Activated T-helper 1 cell treated with anti-CD3 and anti-CD28 coated beads, Interleukin-12 subunit alpha, Interleukin-12 subunit beta, Interleukin-2, Interleukin-4 antibody, amounts not matched to agents 30 ng/mL and 10 ng/mL and 1 ng/mL, durations not matched to agents 14 hours and 24 hours and 36 hours (primary cell): ENCODE measurements at regions not wholly inside any gene's neighbourhood (a gene's known extent, or its start where the extent isn't known, plus 50 kb on each side); places are given as distances from the start of the nearest gene placed in this dataset.

ENCODE experiments used
- DNase-seq: peaks from one replicate; pipeline ENCODE4 v3.0.0; 2021; ENCODE audit warnings: low spot score
- H3K27ac Mint-ChIP-seq: one replicate; pipeline ENCODE4 v1.8.0; 2021; ENCODE audit warnings: mild to moderate bottlenecking, mixed read lengths
- H3K27me3 Mint-ChIP-seq: one replicate; pipeline ENCODE4 v1.8.0; 2022; ENCODE audit warnings: mild to moderate bottlenecking, moderate library complexity, mixed read lengths; ENCODE audit not compliant: insufficient read depth
- H3K36me3 Mint-ChIP-seq: one replicate; pipeline ENCODE4 v1.8.0; 2021; ENCODE audit warnings: low read depth, mixed read lengths
- H3K4me1 Mint-ChIP-seq: one replicate; pipeline ENCODE4 v1.8.0; 2021; ENCODE audit warnings: low read depth, mixed read lengths
- H3K4me3 Mint-ChIP-seq: one replicate; pipeline ENCODE4 v1.8.0; 2021; ENCODE audit warnings: mild to moderate bottlenecking, moderate library complexity, mixed read lengths
- H3K9me3 Mint-ChIP-seq: one replicate; pipeline ENCODE4 v1.8.0; 2021; ENCODE audit warnings: mixed read lengths
- intact Hi-C: fragments of 100-400 bp; cut with micrococcal nuclease; formaldehyde crosslinking; loops from one replicate; pipeline ENCODE4 v1.15.1; 2024

GRCh38 chr22:47558828-47559700 is 796.6 kb downstream of the TBC1D22A start:
- no peak for DNase-seq
- Mint-ChIP-seq H3K9me3 (peaks cover 4% of the 10 kb centered on the region), H3K27ac (no peak overlapping the region), H3K27me3 (peaks cover 2% of the 10 kb centered on the region), H3K4me1 (no peaks in the 10 kb centered on the region), H3K4me3 (no peak overlapping the region), H3K36me3 (no peaks in the 10 kb centered on the region)
- intact Hi-C loops = no loop called here

DNA sequence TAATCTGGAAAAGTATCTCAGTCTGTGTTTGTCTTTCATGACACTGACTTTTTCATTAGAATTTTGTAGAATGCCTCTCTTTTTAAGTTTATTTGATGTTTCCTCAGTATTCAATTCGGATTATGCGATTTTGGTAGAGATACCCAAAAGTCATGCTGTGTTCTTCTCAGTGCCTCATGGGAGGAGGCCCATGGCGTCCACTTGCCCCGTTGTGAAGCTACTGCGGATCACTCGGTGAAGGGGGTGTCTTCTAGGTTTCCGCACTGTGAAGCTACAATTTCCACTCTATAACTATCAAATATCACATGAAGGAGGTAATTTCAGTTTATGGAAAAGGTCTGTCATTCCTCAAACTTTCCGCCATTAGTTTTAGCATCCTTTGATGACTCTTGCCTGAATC is 794.0 kb downstream of the TBC1D22A start:
- Mint-ChIP-seq H3K27ac (no peak overlapping the region), H3K4me3 (no peak overlapping the region), H3K36me3 (no peaks in the 10 kb centered on the region), H3K27me3 (no peaks in the 10 kb centered on the region), H3K9me3 (peaks cover 4% of the 10 kb centered on the region), H3K4me1 (no peaks in the 10 kb centered on the region)
- intact Hi-C loops = no loop called here
- no peak for DNase-seq

DNA sequence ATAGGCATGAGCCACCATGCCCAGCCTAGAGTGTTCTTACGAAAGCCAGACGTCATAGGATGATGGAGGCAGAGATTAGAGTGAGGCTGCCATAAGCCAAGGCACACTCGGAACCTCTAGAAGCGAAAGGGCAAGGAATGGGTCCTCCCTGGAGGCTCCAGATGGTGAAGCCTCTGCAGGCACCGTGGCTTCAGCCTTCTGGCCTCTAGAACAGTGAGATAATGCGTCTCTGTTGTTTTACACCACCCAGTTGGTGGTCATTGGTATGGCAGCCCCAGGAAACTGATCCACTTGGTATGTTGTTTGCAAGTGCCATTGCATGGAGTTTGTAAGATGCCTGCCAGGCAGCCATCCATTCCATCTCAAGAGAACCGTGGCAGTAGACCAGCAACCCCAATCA is 791.0 kb downstream of the TBC1D22A start:
- no peaks in the 10 kb centered on the region for H3K36me3 Mint-ChIP-seq

DNA sequence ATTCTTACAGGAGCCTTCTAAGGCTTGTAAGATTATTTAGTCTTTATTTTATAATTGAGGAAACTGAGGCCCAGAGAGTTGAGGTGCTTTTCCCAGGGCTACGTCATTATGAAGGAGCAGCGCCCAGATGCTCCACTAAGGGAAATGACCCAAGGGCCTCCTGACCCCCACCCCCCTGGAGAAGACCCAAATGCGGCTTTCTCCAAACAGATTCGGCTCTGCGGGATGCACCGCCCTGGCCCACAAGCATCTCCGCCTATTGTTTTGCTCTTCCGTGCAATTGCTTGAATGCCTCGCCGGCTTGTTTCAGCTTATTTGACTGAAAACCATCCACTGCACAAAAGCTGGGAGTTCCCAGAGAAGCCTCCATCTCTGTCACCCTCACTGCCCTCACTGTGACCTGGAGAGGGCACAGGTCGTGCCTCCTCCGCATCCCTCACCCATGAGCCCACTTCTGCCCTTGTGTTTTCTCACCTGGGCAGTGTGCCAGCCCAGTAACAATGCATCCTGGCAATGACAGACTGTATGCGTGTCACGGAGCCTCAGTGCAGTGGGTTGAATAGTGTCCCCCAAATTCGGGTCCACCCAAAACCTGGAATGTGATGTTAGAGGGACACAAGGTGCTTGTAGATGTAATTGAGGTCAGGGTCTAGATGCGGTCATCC is 790.2 kb downstream of the TBC1D22A start:
- H3K27ac Mint-ChIP-seq = no peak overlapping the region
- H3K36me3 Mint-ChIP-seq = no peaks in the 10 kb centered on the region
- intact Hi-C loops = no loop called here
- H3K4me1 Mint-ChIP-seq = no peaks in the 10 kb centered on the region
- peaks cover 4% of the 10 kb centered on the region for H3K9me3 Mint-ChIP-seq
- DNase-seq = no peak
- no peak overlapping the region for H3K4me3 Mint-ChIP-seq
- H3K27me3 Mint-ChIP-seq = no peaks in the 10 kb centered on the region

More for the DNA sequence above, 791.0 kb downstream of the TBC1D22A start:
- Mint-ChIP-seq H3K27ac (no peak overlapping the region), H3K9me3 (peaks cover 4% of the 10 kb centered on the region), H3K27me3 (no peaks in the 10 kb centered on the region), H3K4me3 (no peak overlapping the region), H3K4me1 (no peaks in the 10 kb centered on the region)
- intact Hi-C loops = no loop called here
- DNase-seq = no peak

GRCh38 chr22:47552024-47552423 is 789.6 kb downstream of the TBC1D22A start:
- Mint-ChIP-seq H3K4me1 (no peaks in the 10 kb centered on the region), H3K36me3 (no peaks in the 10 kb centered on the region), H3K27ac (no peak overlapping the region), H3K9me3 (peaks cover 2% of the 10 kb centered on the region), H3K4me3 (no peak overlapping the region), H3K27me3 (no peaks in the 10 kb centered on the region)
- intact Hi-C loops = no loop called here
- no peak for DNase-seq

DNA sequence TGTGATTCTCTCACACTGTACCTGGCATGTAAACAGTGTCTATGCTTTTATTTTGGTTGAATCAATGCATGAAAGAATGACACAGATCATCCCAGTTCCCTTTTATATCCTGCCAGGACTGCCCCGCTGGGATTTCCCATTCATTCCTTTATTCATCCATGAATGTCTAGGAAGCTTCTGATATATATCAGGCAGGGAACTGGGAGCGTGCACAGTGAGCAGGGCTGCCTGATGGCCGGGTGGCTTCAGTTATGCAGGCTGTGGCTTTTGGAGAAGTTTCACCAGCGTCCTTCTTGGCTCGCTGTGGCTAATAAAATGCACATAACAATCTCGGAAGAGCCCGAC is 789.0 kb downstream of the TBC1D22A start:
- intact Hi-C loops = no loop called here
- no peaks in the 10 kb centered on the region for H3K27me3 Mint-ChIP-seq
- DNase-seq = no peak

GRCh38 chr22:47550524-47551430 is 788.3 kb downstream of the TBC1D22A start:
- no peak overlapping the region for H3K4me3 Mint-ChIP-seq
- H3K4me1 Mint-ChIP-seq = no peaks in the 10 kb centered on the region
- DNase-seq = no peak
- H3K9me3 Mint-ChIP-seq = no peaks in the 10 kb centered on the region
- no peaks in the 10 kb centered on the region for H3K27me3 Mint-ChIP-seq
- H3K36me3 Mint-ChIP-seq = no peaks in the 10 kb centered on the region
- H3K27ac Mint-ChIP-seq = no peak overlapping the region
- intact Hi-C loops = no loop called here

More for the DNA sequence above, 789.0 kb downstream of the TBC1D22A start:
- no peaks in the 10 kb centered on the region for H3K4me1 Mint-ChIP-seq
- no peak overlapping the region for H3K27ac Mint-ChIP-seq
- H3K36me3 Mint-ChIP-seq = no peaks in the 10 kb centered on the region
- H3K4me3 Mint-ChIP-seq = no peak overlapping the region
- H3K9me3 Mint-ChIP-seq = no peaks in the 10 kb centered on the region

GRCh38 chr22:47549741-47550340 is 787.4 kb downstream of the TBC1D22A start:
- Mint-ChIP-seq H3K4me3 (no peak overlapping the region), H3K27me3 (no peaks in the 10 kb centered on the region), H3K36me3 (no peaks in the 10 kb centered on the region), H3K27ac (no peak overlapping the region), H3K9me3 (no peaks in the 10 kb centered on the region), H3K4me1 (no peaks in the 10 kb centered on the region)
- no peak for DNase-seq
- intact Hi-C loops = no loop called here

DNA sequence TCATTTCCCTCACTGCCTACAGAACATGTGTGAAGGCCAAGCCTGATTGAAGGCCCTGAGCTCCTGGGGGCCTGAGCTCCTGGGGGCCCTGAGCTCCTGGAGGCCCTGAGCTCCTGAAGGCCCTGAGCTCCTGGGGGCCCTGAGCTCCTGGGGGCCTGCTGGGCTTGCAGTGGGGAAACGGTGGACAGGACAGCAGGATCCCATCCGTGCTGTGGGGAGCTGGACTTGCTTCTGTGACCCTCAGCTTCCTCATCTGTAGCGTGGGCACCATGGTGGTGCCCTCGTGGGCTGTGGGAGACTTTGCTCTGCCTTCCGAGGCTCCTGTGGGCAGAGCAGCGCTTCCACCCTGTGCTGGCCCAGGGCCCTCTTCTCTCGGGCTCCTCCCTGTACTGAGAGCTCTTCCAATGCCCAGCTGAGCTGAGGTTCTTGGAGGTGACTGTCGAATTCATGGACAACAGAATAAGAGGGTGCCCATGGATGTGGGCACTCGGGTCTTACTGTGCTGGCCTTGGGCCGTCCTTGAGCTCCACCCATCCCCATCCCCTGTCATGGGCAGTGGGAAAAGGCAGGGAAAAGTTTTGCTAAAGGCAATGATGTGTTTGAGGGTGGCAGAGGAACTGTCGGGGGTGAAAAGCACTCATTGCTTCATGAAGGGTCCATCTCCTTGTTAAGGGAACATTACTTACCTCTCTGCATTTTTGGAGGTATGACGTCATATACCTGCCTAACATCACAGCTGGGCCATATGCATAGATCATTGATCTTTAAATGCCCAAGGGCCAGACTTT is 786.7 kb downstream of the TBC1D22A start:
- H3K27me3 Mint-ChIP-seq = peaks cover 3% of the 10 kb centered on the region
- H3K4me3 Mint-ChIP-seq = no peak overlapping the region
- intact Hi-C loops = no loop called here
- no peaks in the 10 kb centered on the region for H3K9me3 Mint-ChIP-seq
- no peaks in the 10 kb centered on the region for H3K36me3 Mint-ChIP-seq
- no peak overlapping the region for H3K27ac Mint-ChIP-seq
- DNase-seq = no peak
- H3K4me1 Mint-ChIP-seq = no peaks in the 10 kb centered on the region

DNA sequence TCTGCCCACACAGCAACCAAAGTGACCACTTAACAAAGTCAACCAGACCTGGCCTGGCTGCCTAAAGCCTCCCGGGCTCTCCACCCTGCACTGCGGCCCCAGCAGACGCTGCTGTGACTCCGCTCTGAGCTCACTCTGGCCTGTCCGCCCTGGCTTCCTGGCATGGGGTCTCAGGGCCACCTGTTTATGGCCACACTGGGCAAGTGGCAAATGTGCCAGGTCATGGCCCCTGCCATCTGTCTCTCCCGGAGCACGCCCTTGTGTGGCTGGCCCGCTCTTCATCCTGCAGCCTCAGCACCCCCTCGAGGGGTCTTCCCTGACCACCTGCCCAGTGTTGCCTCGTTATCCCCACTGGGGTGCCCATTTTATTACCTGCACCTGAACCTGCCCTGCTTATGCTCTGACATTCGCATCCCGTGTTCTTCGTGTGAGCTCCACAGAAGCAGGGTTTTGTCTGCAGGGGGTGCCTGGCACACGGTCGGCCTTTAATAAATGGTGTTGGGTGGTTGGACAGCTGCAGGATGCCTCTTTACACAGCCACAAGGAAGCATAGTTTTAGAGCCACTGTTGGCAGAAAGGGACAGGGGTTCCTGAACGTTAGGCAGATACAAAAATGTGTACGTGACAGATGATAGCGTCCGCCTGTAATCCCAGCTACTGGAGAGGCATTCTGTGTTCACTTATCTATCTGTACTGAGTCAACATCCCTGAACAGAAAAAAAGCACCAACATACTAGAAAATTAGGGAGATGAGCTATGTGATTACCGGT is 785.6 kb downstream of the TBC1D22A start:
- Mint-ChIP-seq H3K27ac (no peak overlapping the region), H3K4me3 (no peak overlapping the region), H3K4me1 (no peaks in the 10 kb centered on the region), H3K36me3 (no peaks in the 10 kb centered on the region), H3K27me3 (peaks cover 3% of the 10 kb centered on the region), H3K9me3 (no peaks in the 10 kb centered on the region)
- DNase-seq = no peak
- intact Hi-C loops = no loop called here

DNA sequence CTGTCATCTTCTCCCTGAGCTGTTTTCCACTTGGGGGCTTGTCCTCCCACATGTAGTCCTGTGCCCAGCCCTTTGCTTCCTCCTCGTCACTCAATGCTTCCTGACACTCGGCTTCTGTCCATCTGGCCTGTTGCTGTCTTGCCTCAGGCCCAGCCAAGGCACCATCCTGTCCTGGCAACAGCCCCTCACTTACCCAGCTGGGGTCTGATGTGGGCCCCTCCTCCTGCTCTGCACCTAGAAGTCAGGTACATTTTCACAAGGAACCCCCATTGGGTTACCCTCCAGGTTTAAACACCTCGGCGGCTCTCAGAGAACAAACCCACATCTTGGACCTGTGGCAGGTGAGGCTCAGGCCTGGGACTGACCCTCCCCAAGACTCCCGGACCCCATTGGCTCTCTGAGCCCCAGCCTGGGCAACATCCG is 784.8 kb downstream of the TBC1D22A start:
- no peaks in the 10 kb centered on the region for H3K36me3 Mint-ChIP-seq
- no peak for DNase-seq
- H3K9me3 Mint-ChIP-seq = no peaks in the 10 kb centered on the region
- H3K4me1 Mint-ChIP-seq = no peaks in the 10 kb centered on the region
- H3K27ac Mint-ChIP-seq = no peak overlapping the region
- intact Hi-C loops = no loop called here
- H3K27me3 Mint-ChIP-seq = peaks cover 3% of the 10 kb centered on the region
- no peak overlapping the region for H3K4me3 Mint-ChIP-seq
